ENCODE measurements at regions not wholly inside any gene's neighbourhood (a gene's known extent, or its start where the extent isn't known, plus 50 kb on each side); places are given as distances from the start of the nearest gene placed in this dataset.

GRCh38 chr13:104953588-104953987, 1581.9 kb downstream of the EFNB2 start:
- TF ChIP-seq, protein P1, sequence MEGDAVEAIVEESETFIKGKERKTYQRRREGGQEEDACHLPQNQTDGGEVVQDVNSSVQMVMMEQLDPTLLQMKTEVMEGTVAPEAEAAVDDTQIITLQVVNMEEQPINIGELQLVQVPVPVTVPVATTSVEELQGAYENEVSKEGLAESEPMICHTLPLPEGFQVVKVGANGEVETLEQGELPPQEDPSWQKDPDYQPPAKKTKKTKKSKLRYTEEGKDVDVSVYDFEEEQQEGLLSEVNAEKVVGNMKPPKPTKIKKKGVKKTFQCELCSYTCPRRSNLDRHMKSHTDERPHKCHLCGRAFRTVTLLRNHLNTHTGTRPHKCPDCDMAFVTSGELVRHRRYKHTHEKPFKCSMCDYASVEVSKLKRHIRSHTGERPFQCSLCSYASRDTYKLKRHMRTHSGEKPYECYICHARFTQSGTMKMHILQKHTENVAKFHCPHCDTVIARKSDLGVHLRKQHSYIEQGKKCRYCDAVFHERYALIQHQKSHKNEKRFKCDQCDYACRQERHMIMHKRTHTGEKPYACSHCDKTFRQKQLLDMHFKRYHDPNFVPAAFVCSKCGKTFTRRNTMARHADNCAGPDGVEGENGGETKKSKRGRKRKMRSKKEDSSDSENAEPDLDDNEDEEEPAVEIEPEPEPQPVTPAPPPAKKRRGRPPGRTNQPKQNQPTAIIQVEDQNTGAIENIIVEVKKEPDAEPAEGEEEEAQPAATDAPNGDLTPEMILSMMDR (IDR thresholded peaks at IDR 0.05) = no peak
- TF ChIP-seq POLR2A (IDR thresholded peaks at IDR 0.05) = no peak

All from right lobe of liver (tissue), 4 donors.